ENCODE measurements at regions not wholly inside any gene's neighbourhood (a gene's known extent, or its start where the extent isn't known, plus 50 kb on each side); places are given as distances from the start of the nearest gene placed in this dataset.

DNA sequence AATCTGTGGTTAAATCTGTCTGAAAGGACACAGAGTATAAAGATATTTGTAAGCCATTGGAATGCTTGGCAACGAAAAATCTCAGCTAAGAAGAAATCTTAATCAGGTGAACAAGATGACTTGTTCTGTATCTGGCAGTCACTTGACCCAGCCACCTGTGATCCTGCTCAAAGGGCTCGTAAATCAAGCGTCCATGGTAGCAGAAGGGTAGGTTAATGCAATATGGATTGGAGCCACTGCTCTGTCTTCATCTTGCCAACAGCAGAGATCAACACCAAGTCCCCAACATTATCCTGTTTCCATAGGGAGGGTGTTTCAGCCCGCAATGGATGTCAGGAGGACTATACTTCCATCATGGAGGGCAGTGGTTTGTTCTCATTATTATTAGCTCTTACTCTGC lies 378.4 kb downstream of the CDH7 start:
- no peaks in the 10 kb centered on the region for H3K36me3 ChIP-seq (replicated peaks in 1 of 2; ENCODE audit: control insufficient read depth in 2 of 2, insufficient read depth in 2 of 2, low read length in 2 of 2)
- H2AFZ ChIP-seq (ENCODE audit: low read length): no peak overlapping the region
- H4K8ac ChIP-seq (ENCODE audit: low read depth, low read length): no peak overlapping the region
- no peak overlapping the region for H4K91ac ChIP-seq (ENCODE audit: low read depth, low read length, poor library complexity)
- no peak overlapping the region for H3K4ac ChIP-seq (ENCODE audit: low read length)
- no peak overlapping the region for H2BK5ac ChIP-seq (ENCODE audit: low read length)
- H3K14ac ChIP-seq (ENCODE audit: low read length): no peak overlapping the region
- no peaks in the 10 kb centered on the region for H3K9me3 ChIP-seq (replicated peaks in 1 of 2; ENCODE audit: control insufficient read depth in 2 of 2, insufficient read depth in 1 of 2, low read depth in 1 of 2, low read length in 2 of 2)
- H3K18ac ChIP-seq (ENCODE audit: low read length): no peak overlapping the region
- no peak overlapping the region for H2BK120ac ChIP-seq (ENCODE audit: low read depth, low read length)
- DNase-seq (ENCODE audit: low spot score): no peak
- WGBS, 2 donors (ENCODE audit: extremely low coverage in 2 of 2, insufficient read length in 2 of 2, insufficient replicate concordance in 1 of 2): no CpG with 5 or more reads among the region's 4 CpGs
- H2BK15ac ChIP-seq (ENCODE audit: low read length): no peak overlapping the region
- H3K79me1 ChIP-seq (ENCODE audit: low read depth, low read length): no peaks in the 10 kb centered on the region
- no peaks in the 10 kb centered on the region for H3K27me3 ChIP-seq (ENCODE audit: control insufficient read depth in 3 of 3, insufficient read depth in 3 of 3, low read depth in 1 of 3, low read length in 3 of 3)
- no peak overlapping the region for H3K4me3 ChIP-seq (ENCODE audit: low read length in 2 of 2)
- H3K23ac ChIP-seq (ENCODE audit: low read depth, low read length, poor library complexity): no peak overlapping the region
- no peak overlapping the region for H2AK5ac ChIP-seq (ENCODE audit: low read depth, low read length)
- H3K4me1 ChIP-seq (ENCODE audit: control insufficient read depth in 2 of 2, insufficient read depth in 1 of 2, low read depth in 1 of 2, low read length in 2 of 2): no peaks in the 10 kb centered on the region
- H2BK12ac ChIP-seq (ENCODE audit: low read length): no peak overlapping the region
- H3K4me2 ChIP-seq (ENCODE audit: insufficient read depth, low read length, poor library complexity, severe bottlenecking): no peak overlapping the region
- H3K27ac ChIP-seq (replicated peaks; ENCODE audit: low read length): no peak overlapping the region
- no peak overlapping the region for H3K9ac ChIP-seq (ENCODE audit: low read depth, low read length, poor library complexity)

DNA sequence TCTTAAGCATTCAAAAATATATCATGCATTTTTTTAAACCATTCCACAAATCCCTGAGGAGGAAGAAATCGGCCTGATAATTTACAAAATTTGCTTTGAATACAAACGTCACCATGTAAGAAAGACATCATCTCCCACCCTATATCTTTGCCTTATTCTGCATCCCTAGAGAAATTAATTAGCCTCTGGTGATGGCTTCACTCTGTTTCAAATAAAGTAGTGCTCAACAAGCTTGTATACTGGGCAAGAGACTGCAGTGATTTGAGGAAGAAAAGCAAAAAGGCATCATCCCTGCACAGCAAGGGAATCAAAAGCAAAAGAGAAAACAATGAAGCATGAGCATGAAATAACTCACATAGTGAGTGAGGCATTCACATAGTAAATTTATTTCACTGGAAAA lies 375.5 kb downstream of the CDH7 start:
- no peak overlapping the region for H3K4ac ChIP-seq (ENCODE audit: low read length)
- no peak overlapping the region for H3K9ac ChIP-seq (ENCODE audit: low read depth, low read length, poor library complexity)
- no peaks in the 10 kb centered on the region for H3K9me3 ChIP-seq (replicated peaks in 1 of 2; ENCODE audit: control insufficient read depth in 2 of 2, insufficient read depth in 1 of 2, low read depth in 1 of 2, low read length in 2 of 2)
- no peak overlapping the region for H2BK120ac ChIP-seq (ENCODE audit: low read depth, low read length)
- H3K4me1 ChIP-seq (ENCODE audit: control insufficient read depth in 2 of 2, insufficient read depth in 1 of 2, low read depth in 1 of 2, low read length in 2 of 2): no peaks in the 10 kb centered on the region
- no peak overlapping the region for H4K8ac ChIP-seq (ENCODE audit: low read depth, low read length)
- DNase-seq (ENCODE audit: low spot score): no peak
- H3K4me3 ChIP-seq (ENCODE audit: low read length in 2 of 2): no peak overlapping the region
- H2BK5ac ChIP-seq (ENCODE audit: low read length): no peak overlapping the region
- H3K23ac ChIP-seq (ENCODE audit: low read depth, low read length, poor library complexity): no peak overlapping the region
- no peak overlapping the region for H2BK15ac ChIP-seq (ENCODE audit: low read length)
- no peak overlapping the region for H3K27ac ChIP-seq (replicated peaks; ENCODE audit: low read length)
- H2BK12ac ChIP-seq (ENCODE audit: low read length): no peak overlapping the region
- no peak overlapping the region for H3K4me2 ChIP-seq (ENCODE audit: insufficient read depth, low read length, poor library complexity, severe bottlenecking)
- no peak overlapping the region for H3K18ac ChIP-seq (ENCODE audit: low read length)
- no peaks in the 10 kb centered on the region for H3K27me3 ChIP-seq (ENCODE audit: control insufficient read depth in 3 of 3, insufficient read depth in 3 of 3, low read depth in 1 of 3, low read length in 3 of 3)
- H3K36me3 ChIP-seq (replicated peaks in 1 of 2; ENCODE audit: control insufficient read depth in 2 of 2, insufficient read depth in 2 of 2, low read length in 2 of 2): no peaks in the 10 kb centered on the region
- no CpG with 5 or more reads among the region's 2 CpGs for WGBS, 2 donors (ENCODE audit: extremely low coverage in 2 of 2, insufficient read length in 2 of 2, insufficient replicate concordance in 1 of 2)
- H3K14ac ChIP-seq (ENCODE audit: low read length): no peak overlapping the region
- H2AK5ac ChIP-seq (ENCODE audit: low read depth, low read length): no peak overlapping the region
- no peaks in the 10 kb centered on the region for H3K79me1 ChIP-seq (ENCODE audit: low read depth, low read length)
- peak overlapping the region; percentile 14 for H2AFZ ChIP-seq (ENCODE audit: low read length)
- H4K91ac ChIP-seq (ENCODE audit: low read depth, low read length, poor library complexity): no peak overlapping the region

DNA sequence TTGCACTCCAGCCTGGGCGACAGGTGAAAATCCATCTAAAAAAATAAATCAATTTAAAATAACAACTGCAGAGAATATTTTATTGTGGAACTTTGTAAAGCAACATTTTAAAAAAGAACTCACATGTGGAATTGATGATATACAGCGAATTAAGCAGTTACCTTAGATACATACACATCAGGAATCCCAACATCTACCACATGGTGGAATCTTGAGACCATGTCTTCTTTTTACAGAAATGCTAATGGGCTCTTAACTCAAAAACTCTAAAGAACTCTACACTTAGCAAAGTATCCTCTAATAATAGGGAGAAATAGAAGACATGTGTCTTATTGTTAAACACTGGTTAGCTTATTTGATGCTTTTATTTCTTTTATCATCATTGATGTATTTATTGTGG lies 373.6 kb downstream of the CDH7 start:
- Histone ChIP-seq H3K9me3 (replicated peaks in 1 of 2; ENCODE audit: control insufficient read depth in 2 of 2, insufficient read depth in 1 of 2, low read depth in 1 of 2, low read length in 2 of 2) (no peaks in the 10 kb centered on the region), H2BK5ac (ENCODE audit: low read length) (no peak overlapping the region), H3K14ac (ENCODE audit: low read length) (no peak overlapping the region), H2AK5ac (ENCODE audit: low read depth, low read length) (no peak overlapping the region), H4K8ac (ENCODE audit: low read depth, low read length) (no peak overlapping the region), H3K4ac (ENCODE audit: low read length) (no peak overlapping the region), H4K91ac (ENCODE audit: low read depth, low read length, poor library complexity) (no peak overlapping the region), H3K23ac (ENCODE audit: low read depth, low read length, poor library complexity) (no peak overlapping the region), H3K79me1 (ENCODE audit: low read depth, low read length) (no peaks in the 10 kb centered on the region), H3K27ac (replicated peaks; ENCODE audit: low read length) (no peak overlapping the region), H2AFZ (ENCODE audit: low read length) (no peak overlapping the region), H3K27me3 (ENCODE audit: control insufficient read depth in 3 of 3, insufficient read depth in 3 of 3, low read depth in 1 of 3, low read length in 3 of 3) (no peaks in the 10 kb centered on the region), H2BK120ac (ENCODE audit: low read depth, low read length) (no peak overlapping the region), H3K4me3 (ENCODE audit: low read length in 2 of 2) (no peak overlapping the region), H3K4me1 (ENCODE audit: control insufficient read depth in 2 of 2, insufficient read depth in 1 of 2, low read depth in 1 of 2, low read length in 2 of 2) (no peaks in the 10 kb centered on the region), H3K9ac (ENCODE audit: low read depth, low read length, poor library complexity) (no peak overlapping the region), H3K36me3 (replicated peaks in 1 of 2; ENCODE audit: control insufficient read depth in 2 of 2, insufficient read depth in 2 of 2, low read length in 2 of 2) (no peaks in the 10 kb centered on the region), H3K4me2 (ENCODE audit: insufficient read depth, low read length, poor library complexity, severe bottlenecking) (no peak overlapping the region), H3K18ac (ENCODE audit: low read length) (no peak overlapping the region), H2BK12ac (ENCODE audit: low read length) (no peak overlapping the region), H2BK15ac (ENCODE audit: low read length) (no peak overlapping the region)
- no peak for DNase-seq (ENCODE audit: low spot score)
- WGBS, 2 donors (ENCODE audit: extremely low coverage in 2 of 2, insufficient read length in 2 of 2, insufficient replicate concordance in 1 of 2): no CpG with 5 or more reads among the region's 2 CpGs

DNA sequence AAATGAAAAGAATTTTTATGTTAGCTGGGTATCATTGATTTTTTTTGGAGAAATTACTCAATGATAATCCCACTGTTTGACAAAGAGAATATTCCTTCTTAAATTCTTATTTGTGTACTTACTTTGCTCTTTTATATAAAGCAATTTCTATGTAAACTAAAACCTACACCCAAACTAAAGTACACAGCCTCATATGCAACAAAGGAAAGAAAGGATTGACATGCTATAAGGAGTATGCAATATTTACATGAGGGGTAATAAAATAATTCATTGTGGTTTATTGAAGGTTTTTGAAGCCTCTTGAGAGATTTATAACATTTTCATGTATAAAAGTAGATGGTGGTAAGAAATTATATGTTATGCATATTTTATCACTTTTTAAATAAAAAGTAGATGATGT lies 368.5 kb downstream of the CDH7 start:
- no peak overlapping the region for H3K18ac ChIP-seq (ENCODE audit: low read length)
- H4K91ac ChIP-seq (ENCODE audit: low read depth, low read length, poor library complexity): no peak overlapping the region
- no peak overlapping the region for H3K4me2 ChIP-seq (ENCODE audit: insufficient read depth, low read length, poor library complexity, severe bottlenecking)
- no peaks in the 10 kb centered on the region for H3K36me3 ChIP-seq (replicated peaks in 1 of 2; ENCODE audit: control insufficient read depth in 2 of 2, insufficient read depth in 2 of 2, low read length in 2 of 2)
- no peak overlapping the region for H2BK120ac ChIP-seq (ENCODE audit: low read depth, low read length)
- H3K27me3 ChIP-seq (ENCODE audit: control insufficient read depth in 3 of 3, insufficient read depth in 3 of 3, low read depth in 1 of 3, low read length in 3 of 3): no peaks in the 10 kb centered on the region
- DNase-seq (ENCODE audit: low spot score): no peak
- no peak overlapping the region for H3K27ac ChIP-seq (replicated peaks; ENCODE audit: low read length)
- no peak overlapping the region for H2AFZ ChIP-seq (ENCODE audit: low read length)
- H2BK5ac ChIP-seq (ENCODE audit: low read length): no peak overlapping the region
- no peak overlapping the region for H4K8ac ChIP-seq (ENCODE audit: low read depth, low read length)
- no peaks in the 10 kb centered on the region for H3K9me3 ChIP-seq (replicated peaks in 1 of 2; ENCODE audit: control insufficient read depth in 2 of 2, insufficient read depth in 1 of 2, low read depth in 1 of 2, low read length in 2 of 2)
- H3K4me3 ChIP-seq (ENCODE audit: low read length in 2 of 2): no peak overlapping the region
- H2BK12ac ChIP-seq (ENCODE audit: low read length): no peak overlapping the region
- H3K4ac ChIP-seq (ENCODE audit: low read length): no peak overlapping the region
- no peaks in the 10 kb centered on the region for H3K4me1 ChIP-seq (ENCODE audit: control insufficient read depth in 2 of 2, insufficient read depth in 1 of 2, low read depth in 1 of 2, low read length in 2 of 2)
- no peak overlapping the region for H3K23ac ChIP-seq (ENCODE audit: low read depth, low read length, poor library complexity)
- H2BK15ac ChIP-seq (ENCODE audit: low read length): no peak overlapping the region
- no peak overlapping the region for H3K14ac ChIP-seq (ENCODE audit: low read length)
- H2AK5ac ChIP-seq (ENCODE audit: low read depth, low read length): no peak overlapping the region
- no peaks in the 10 kb centered on the region for H3K79me1 ChIP-seq (ENCODE audit: low read depth, low read length)
- no peak overlapping the region for H3K9ac ChIP-seq (ENCODE audit: low read depth, low read length, poor library complexity)

Measured in neuronal stem cell (in vitro differentiated cells).